ENCODE measurements at regions not wholly inside any gene's neighbourhood (a gene's known extent, or its start where the extent isn't known, plus 50 kb on each side); places are given as distances from the start of the nearest gene placed in this dataset.

- in situ Hi-C loops (cut with HindIII; ENCODE audit: low sequenced_read_pairs) = no loop called here
- H3K4me3 ChIP-seq (ENCODE audit: low read depth, low read length) = no peak overlapping the region
- DNase-seq (ENCODE audit: low read depth) = no peak
- TF ChIP-seq CTCF (IDR thresholded peaks at IDR 0.05; ENCODE audit: low read depth, low read length, missing control alignments) = no peak
Observed at GRCh38 chr2:168402531-168402930, 53.5 kb upstream of the CERS6 start.

GRCh38 chr2:168403736-168404135 lies 52.3 kb upstream of the CERS6 start:
- no peak for TF ChIP-seq CTCF (IDR thresholded peaks at IDR 0.05; ENCODE audit: low read depth, low read length, missing control alignments)
- no peak overlapping the region for H3K4me3 ChIP-seq (ENCODE audit: low read depth, low read length)
- in situ Hi-C loops (cut with HindIII; ENCODE audit: low sequenced_read_pairs) = no loop called here
- no peak for DNase-seq (ENCODE audit: low read depth)

- DNase-seq (ENCODE audit: low read depth) = no peak
- in situ Hi-C loops (cut with HindIII; ENCODE audit: low sequenced_read_pairs) = no loop called here
- H3K4me3 ChIP-seq (ENCODE audit: low read depth, low read length) = no peak overlapping the region
- TF ChIP-seq CTCF (IDR thresholded peaks at IDR 0.05; ENCODE audit: low read depth, low read length, missing control alignments) = no peak
Observed at GRCh38 chr2:168404764-168405163, 51.3 kb upstream of the CERS6 start.

Data from astrocyte of the cerebellum (primary cell).